GM12891 (cell line): ENCODE measurements at regions not wholly inside any gene's neighbourhood (a gene's known extent, or its start where the extent isn't known, plus 50 kb on each side); places are given as distances from the start of the nearest gene placed in this dataset.
"Not testable (repeated sequence)": the region's sequence is repeated elsewhere in the genome, so short reads cannot be mapped to it uniquely, and the experiment has no call there.

Experiments used
- POLR2A ChIP-seq: IDR thresholded peaks from 2 replicates; pipeline ENCODE4 v1.6.1; 2011; ENCODE audit warnings: low read depth, low read length, control low read depth
- POLR2AphosphoS5 ChIP-seq: IDR thresholded peaks from 2 replicates; pipeline ENCODE4 v1.6.1; 2011; ENCODE audit warnings: low read depth, low read length, control low read depth
- POU2F2 ChIP-seq: IDR thresholded peaks from 2 replicates; pipeline ENCODE4 v1.6.1; 2011; ENCODE audit warnings: low read depth, mild to moderate bottlenecking, control low read depth, low read length, moderate library complexity
- SPI1 ChIP-seq: IDR thresholded peaks from 2 replicates; pipeline ENCODE4 v1.6.1; 2011; ENCODE audit warnings: low read depth, low read length, control low read depth

DNA sequence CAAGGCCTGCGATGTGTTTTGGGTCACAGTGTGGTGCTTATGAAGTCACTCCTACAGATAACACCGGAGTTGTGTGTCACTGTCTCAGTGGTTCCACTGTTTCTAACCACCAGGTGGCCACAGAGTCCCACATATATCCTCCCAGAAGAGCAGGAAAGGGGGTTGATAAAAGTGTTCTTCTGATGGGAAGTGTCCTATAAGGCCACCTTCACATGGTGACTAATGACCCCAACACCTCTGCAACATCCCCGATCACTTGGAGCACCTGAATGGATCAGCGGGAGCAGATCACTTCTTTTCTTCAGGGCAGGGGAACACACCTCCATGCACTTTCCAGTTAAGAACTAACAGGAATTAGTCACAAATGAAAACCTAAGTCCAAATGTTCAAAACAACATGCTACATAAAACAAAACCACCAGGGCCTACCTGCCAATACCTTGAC lies 111.5 kb downstream of the PPIAL4G start:
- not testable (repeated sequence) for TF ChIP-seq POLR2AphosphoS5, POLR2A, POU2F2, SPI1
